ENCODE measurements at regions not wholly inside any gene's neighbourhood (a gene's known extent, or its start where the extent isn't known, plus 50 kb on each side); places are given as distances from the start of the nearest gene placed in this dataset.
"Not testable (repeated sequence)": the region's sequence is repeated elsewhere in the genome, so short reads cannot be mapped to it uniquely, and the experiment has no call there.

DNA sequence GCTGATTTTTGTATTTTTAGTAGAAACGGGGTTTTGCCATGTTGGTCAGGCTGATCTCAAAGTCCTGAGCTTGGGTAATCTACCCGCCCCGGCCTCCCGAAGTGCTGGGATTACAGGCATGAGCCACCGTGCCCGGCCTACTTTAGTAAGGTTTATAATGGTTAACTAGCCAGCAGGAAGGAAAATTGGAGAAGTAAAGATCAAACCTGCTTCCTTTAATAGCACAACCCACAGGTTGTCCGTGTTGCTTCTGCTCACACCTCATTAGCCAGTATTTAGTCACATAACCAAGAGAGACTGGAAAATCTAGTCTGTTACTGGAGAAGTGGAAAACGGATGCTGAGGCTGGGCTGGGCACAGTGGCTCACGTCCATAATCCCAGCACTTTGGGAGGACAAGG lies 51.9 kb upstream of the TBL1XR1 start:
- no peak for DNase-seq (ENCODE audit: low read depth, low spot score)

- no peak for DNase-seq (ENCODE audit: low read depth, low spot score)
Measured at GRCh38 chr3:177250151-177250550, 52.9 kb upstream of the TBL1XR1 start.

- no peak for DNase-seq (ENCODE audit: low read depth, low spot score)
Measured at GRCh38 chr3:177251755-177252154, 54.5 kb upstream of the TBL1XR1 start.

DNA sequence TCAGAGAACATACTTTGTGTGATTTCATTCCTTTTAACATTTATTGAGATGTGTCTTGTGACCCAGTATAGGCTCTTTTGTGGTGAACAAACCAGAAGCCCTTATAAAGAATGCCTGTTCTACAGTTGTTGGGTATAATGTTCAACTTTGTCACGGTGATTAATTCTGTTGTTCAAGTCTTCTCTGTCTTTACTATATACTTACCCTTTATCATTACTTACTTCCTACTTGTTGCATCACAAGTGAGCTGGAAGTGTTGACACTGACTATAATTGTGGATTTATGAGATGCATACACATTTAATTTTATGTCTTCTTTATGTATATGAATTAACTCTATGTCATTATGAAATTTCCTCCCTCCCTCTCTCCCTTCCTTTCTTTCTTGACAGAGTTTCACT lies 59.7 kb upstream of the TBL1XR1 start:
- DNase-seq (ENCODE audit: low read depth, low spot score), result no peak

DNA sequence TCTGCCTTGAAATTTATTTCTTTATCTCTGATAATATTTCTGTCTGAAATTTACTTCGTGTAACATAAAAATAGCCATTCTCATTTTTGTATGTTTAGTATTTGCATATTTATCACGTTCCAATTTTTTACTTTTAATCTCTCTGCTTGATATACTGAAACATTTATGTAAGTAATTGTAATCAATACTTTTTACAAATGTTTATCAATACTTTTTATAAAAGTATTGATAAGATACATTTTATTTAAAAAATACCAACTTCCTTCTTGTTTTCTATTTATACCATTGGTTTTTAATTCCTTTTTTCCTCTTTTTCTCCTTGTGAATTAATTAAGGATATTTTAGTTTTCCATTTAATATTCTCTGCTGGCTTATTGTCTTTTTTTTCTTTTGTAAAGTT lies 60.3 kb upstream of the TBL1XR1 start:
- DNase-seq (ENCODE audit: low read depth, low spot score), result no peak

- no peak for DNase-seq (ENCODE audit: low read depth, low spot score)
Measured at GRCh38 chr3:177262396-177262795, 65.1 kb upstream of the TBL1XR1 start.

DNA sequence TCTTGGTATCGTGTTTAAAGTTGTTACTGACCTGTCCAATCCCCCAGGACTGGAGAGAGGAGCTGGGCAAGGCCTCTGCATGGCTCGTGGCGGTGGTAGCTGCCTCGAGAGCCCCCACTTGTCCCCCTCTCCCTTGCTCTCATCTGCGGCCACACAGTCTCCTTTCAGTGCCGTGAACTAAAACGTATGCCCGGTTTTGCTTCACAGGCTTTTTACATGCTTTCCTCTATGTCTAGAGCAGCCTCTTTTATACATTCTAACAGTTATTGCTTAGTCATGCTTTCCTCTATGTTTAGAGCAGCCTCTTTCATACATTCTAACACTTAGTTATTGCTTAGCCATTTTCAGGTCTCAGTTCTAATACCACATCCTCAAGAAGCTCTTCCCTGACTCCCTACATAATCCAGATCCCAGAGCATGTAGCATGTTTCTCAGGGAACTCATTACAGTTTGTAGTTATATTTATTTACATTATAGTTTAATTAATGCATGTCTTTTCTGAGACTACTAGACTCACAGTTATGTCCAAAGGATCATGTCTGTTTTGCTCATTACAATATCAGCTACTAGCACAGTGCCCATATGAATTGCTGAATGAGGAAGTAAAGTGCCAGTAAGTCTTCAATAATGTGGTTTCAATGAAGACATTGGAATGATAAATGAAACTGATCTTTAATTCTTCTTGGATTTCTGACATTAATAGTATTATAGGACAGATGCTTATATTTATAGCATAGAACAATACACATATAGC lies 66.5 kb upstream of the TBL1XR1 start:
- DNase-seq (ENCODE audit: low read depth, low spot score), result no peak

DNA sequence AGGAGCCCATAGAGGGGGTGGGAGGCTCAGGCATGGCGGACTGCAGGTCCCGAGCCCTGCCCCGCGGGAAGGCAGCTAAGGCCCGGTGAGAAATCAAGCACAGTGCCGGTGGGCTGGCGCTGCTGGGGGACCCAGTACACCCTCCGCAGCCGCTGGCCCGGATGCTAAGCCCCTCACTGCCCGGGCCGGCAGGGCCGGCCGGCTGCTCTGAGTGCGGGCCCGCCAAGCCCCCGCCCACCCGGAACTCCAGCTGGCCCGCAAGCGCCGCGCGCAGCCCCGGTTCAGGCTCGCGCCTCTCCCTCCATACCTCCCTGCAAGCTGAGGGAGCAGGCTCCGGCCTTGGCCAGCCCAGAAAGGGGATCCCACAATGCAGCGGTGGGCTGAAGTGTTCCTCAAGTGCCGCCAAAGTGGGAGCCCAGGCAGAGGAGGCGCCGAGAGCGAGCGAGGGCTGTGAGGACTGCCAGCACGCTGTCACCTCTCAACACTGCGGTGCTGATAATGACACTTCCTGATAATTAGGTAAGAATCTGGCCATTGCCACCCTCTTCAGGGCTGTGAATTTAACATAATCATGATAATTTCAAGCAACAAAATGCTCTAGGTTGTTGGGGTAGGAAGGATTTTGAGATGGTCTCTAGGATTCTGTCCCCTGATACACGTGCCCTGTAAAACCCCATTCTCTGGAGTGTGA lies 74.7 kb upstream of the TBL1XR1 start:
- not testable (repeated sequence) for DNase-seq (ENCODE audit: low read depth, low spot score)

GRCh38 chr3:177278016-177278415 lies 80.7 kb upstream of the TBL1XR1 start:
- DNase-seq (ENCODE audit: low read depth, low spot score), result no peak

- no peak for DNase-seq (ENCODE audit: low read depth, low spot score)
Measured at GRCh38 chr3:177279118-177279815, 82.0 kb upstream of the TBL1XR1 start.

- no peak for DNase-seq (ENCODE audit: low read depth, low spot score)
Measured at GRCh38 chr3:177281292-177282118, 84.2 kb upstream of the TBL1XR1 start.

DNA sequence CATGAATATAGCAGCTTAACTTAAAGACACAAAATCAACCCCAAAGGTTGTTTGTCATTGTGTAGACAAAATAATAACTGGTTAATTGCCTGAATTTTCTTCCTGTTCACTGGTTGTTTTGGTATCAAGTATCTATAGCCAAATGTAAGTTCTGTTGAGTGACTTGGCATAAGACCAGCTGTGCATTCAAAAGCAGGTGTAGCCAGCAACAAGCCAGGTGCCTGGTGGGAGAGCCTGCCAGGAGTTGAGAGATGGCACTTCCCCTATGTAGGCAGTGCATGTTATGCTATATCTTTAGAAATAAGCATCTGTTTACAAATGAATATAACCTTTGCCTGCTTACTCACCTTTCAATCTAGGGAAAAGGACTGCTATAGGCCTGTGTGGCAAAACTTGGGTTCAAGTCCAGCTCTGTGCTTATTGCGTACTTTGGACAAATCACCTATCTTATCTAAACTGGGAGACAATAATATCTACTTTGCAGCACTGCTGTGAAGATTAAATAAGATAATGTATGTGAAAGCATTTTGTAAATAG lies 84.9 kb upstream of the TBL1XR1 start:
- DNase-seq (ENCODE audit: low read depth, low spot score), result no peak

GRCh38 chr3:177283983-177284382 lies 86.7 kb upstream of the TBL1XR1 start:
- no peak for DNase-seq (ENCODE audit: low read depth, low spot score)

DNA sequence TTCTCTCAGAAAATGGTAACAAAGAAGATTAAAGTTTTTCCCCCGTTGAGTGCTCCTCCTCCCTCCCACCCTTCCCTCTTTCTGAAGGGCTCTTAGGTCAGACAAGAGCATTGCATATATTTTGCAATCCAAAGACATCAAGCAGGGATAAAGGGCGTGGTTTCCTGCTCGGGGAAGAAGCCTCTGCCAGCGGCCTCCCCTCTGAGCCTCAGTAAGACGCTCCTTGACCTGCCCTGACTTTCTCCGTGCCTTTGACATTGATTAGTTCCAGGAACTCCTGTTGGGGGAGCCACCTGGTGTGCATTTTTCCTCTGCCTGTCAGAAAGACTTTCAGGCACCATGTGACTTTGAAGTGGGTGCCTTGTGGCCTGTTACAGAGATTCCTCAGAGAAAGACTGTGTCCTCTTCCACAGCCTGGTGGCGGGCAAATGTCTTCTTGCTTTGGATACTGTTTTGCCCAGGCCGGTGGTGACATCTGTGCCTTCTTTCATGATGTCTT lies 87.2 kb upstream of the TBL1XR1 start:
- no peak for DNase-seq (ENCODE audit: low read depth, low spot score)

- no peak for DNase-seq (ENCODE audit: low read depth, low spot score)
Measured at GRCh38 chr3:177286034-177286433, 88.8 kb upstream of the TBL1XR1 start.

- DNase-seq (ENCODE audit: low read depth, low spot score), result no peak
Measured at GRCh38 chr3:177287231-177287630, 89.9 kb upstream of the TBL1XR1 start.

DNA sequence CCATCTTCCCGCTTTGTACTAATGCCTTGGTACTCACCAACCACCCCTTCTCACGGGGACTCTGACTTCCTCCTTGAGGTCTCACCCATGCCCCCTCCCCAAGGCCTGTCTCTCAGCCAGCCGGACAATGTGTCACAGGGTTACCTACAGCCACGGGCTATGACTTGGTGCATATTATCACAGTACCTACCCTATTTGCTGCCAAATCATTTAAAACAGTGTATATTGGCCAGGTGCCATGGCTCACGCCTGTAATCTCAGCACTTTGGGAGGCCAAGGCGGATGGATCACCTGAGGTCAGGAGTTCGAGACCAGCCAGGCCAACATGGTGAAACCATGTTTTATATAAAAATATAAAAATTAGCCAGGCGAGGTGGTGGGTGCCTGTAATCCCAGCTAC lies 93.4 kb upstream of the TBL1XR1 start:
- no peak for DNase-seq (ENCODE audit: low read depth, low spot score)

DNA sequence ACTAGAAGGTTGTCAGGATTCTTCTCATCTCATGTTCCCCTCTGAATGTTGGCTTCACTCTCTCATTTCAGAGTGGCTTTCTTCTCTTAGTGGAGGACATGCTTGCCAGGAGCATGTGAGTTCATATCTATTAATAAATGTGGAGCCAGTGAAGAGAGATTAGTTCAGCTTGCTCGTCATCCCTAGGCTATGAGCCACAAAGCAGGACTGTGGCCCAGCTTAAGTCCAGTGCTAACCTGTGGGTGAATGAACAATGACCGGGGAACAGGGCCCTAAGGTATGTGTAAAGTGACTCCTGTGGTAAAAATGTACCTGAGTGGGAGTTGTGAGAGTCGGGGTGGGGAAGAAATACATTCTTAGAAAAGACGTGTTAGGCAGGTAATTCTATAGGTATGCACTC lies 96.9 kb upstream of the TBL1XR1 start:
- no peak for DNase-seq (ENCODE audit: low read depth, low spot score)

DNA sequence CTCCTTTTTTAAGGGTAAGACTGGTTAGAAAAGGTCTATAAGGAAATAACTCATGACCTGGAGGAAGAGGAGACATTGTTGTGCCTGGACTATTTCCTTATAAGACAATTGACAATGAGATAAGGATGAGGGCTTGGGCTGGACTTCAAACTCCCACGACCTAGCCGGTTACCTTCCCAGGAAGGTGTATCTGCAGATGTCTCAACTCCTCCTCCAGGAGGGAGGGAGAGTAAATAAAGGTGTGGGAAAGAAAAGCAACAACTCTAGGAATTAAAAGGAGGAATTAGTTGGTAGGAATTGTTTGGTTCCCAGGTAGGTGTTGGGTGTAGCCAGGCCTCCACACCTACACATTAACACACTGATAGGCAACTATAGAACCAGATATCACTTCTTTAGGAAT lies 97.8 kb upstream of the TBL1XR1 start:
- DNase-seq (ENCODE audit: low read depth, low spot score), result no peak

DNA sequence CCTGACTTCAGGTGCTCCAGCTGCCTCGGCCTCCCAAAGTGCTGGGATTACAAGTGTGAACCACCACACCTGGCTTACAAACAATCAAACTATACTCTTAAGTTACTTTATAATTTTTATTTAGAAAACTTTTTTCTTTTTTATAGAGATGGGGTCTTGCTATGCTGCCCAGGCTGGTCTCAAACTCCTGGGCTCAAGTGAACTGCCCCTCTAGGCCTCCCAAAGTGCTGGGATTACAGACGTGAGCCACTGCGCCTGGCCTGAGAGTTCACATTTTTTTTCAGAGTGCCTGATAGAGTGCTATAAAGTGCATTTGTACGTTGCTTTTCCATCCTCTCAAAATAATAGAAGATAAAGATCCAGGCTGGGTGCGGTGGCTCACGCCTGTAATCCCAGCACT lies 102.0 kb upstream of the TBL1XR1 start:
- no peak for DNase-seq (ENCODE audit: low read depth, low spot score)

GRCh38 chr3:177300039-177300833 lies 103.0 kb upstream of the TBL1XR1 start:
- no peak for DNase-seq (ENCODE audit: low read depth, low spot score)

Measured in activated CD4-positive, CD25-positive, alpha-beta regulatory T cell treated with anti-CD3 and anti-CD28 coated beads, Interleukin-2, amount 50 U/mL, for 16 hours (primary cell).